Activated CD4-positive, CD25-positive, alpha-beta regulatory T cell treated with anti-CD3 and anti-CD28 coated beads, Interleukin-2, amount 50 U/mL, for 16 hours (primary cell): ENCODE measurements at regions not wholly inside any gene's neighbourhood (a gene's known extent, or its start where the extent isn't known, plus 50 kb on each side); places are given as distances from the start of the nearest gene placed in this dataset.
"Not testable (repeated sequence)": the region's sequence is repeated elsewhere in the genome, so short reads cannot be mapped to it uniquely, and the experiment has no call there.

Experiments used
- DNase-seq: peaks from one replicate; pipeline ENCODE4 v3.0.0-alpha.2; 2020; ENCODE audit warnings: low read depth, low spot score

DNA sequence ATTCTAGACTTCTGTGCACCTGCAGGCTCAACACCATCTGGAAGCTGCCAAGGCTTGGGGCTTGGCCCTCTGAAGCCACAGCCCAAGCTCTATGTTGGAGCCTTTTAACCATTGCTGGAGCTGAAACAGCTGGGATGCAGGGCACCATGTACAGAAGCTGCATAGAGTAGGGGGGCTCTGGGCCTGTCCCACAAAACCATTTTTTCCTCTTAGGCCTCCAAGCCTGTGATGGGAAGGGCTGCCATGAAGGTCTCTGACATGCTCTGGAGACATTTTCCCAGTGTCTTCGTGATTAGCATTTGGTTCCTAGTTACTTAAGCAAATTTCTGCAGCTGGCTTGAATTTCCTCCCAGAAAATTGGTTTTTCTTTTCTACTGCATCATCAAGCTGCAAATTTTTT is 999.3 kb upstream of the GRIA3 start:
- DNase-seq, result no peak

DNA sequence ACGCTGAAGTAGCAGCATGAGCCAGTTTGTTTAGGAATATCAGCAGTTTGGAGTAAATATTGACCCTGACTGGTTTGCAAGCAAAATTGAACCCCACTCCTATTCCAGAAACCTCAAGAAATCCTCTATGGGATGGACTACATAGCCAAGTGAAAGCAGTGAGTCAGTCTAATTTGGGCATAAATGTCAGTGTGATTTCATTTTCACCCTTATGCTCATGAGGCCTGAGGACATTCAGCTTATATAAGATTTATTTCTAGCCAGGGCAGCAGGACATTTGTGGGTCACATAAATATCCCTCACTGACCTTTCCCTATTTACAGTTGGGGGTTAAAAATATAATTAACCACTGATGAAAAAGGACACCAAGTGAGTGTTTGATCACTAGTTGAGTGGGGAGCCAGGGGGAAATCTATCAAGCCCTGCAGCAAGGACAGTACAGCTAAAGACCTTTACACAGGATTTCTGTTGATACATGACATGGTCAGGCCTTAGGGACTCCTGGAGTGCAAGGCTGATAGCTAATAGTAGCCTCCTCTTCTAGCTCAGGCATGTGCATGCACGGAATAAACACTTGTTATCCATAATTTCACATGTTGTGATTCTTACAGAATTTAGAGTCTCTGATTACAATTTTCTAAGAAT is 996.9 kb upstream of the GRIA3 start:
- DNase-seq, result no peak

DNA sequence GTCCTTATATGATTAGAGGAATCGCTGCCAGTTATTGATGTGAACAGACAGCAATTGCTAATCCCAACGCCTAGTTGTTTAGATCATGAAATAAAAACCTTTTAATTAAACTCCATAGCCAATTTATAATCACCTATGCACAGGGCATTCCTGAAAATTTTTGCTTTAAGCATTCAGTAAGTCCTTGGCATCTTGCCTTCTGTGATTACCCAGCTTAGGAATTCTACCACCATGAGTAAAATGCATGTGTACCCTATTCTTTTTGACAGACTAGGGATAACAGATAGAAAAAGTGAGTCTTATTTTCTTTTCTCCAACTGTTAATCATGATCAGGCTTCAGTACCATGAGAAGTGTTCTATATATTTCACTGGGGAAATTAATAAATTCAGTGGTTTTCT is 995.3 kb upstream of the GRIA3 start:
- DNase-seq, result no peak

DNA sequence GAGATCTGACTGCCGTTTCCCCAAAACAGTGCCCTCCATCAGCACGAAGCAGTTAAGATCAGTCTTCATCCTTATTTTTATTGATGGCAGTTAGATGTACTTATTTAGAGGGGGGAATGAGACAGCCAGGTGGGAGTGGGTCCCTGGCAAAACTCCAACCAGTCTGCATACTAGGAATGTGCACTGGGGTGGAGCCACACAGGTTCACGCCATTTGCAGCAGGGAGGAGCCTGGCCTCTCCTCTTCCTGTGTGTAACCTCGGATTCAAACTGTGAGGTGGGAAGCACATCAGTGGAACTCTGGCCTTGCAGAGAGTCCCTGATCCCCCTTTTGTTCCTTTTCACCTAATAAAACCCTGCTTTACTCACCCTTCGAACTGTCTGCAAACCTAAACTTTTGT is 987.7 kb upstream of the GRIA3 start:
- no peak for DNase-seq

DNA sequence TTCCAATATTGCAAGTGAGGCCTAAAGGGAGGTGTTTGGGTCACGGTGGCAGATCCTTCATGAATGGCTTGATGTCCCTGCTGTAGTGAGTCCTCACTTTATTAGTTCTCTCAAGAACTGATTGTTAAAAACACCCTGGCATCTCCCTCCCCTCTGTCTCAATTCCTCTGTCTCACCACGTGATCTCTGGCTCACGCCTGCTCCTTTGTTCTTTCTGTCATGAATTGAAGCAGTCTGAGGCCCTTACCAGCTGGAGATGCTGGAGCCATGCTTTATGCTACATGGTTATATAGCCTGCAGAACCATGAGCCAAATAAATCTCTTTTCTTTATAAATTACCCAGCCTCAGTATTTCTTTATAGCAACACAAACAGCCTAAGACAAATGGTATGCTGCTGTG is 980.7 kb upstream of the GRIA3 start:
- no peak for DNase-seq

DNA sequence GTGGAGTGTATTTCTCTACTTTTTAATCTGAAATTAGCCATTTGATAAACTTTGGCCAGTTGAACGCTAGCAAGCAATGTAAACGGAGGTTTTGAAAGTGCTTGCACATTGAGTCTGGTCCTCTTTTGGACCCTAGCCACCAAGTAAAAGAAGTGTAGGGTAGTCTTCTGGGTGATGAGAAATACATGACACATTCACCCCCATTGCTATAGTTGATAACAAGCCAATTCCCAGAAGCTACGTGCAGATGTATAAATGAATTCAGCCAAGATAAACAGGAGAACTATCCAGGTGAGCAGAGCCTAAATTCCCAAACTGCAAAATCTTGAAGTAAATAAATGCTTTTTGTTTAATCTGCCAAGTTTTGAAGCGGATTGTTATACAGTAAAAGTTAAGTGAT is 965.4 kb upstream of the GRIA3 start:
- no peak for DNase-seq

DNA sequence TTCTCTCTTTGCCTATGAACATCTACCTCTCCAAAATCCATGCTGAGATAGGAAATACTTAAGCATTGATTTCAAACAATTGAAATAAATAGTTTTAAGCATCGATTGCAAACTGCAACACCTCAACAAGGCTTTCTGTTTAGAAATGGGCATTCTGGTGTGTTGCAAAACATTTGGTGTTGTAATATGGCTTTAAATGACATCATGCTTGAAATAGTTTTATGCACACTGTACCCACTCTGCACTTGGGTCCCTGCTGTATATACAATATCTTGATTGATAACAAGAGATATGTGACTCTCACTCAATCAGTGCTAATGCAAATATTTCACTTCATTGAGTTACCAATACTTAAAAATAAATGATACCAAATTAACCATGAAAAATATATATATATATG is 964.9 kb upstream of the GRIA3 start:
- DNase-seq, result no peak

DNA sequence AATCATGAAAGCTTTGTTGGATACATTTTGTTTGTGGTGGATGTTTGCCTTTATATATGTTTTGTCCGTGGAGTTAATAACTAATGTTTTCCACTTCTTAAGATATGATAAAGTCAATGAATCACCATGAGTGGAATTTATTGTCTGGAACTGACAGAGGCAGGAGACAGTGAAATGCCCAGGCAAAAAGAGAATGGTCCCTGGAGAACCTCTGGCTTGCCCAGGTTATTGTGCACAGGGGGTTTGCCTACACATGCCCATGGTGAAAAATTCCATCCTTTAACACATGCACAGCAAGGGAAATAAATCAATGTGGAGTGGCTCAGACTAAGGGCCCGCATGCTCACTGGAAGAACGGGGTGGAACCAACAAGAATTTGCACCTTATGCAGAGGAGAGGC is 964.3 kb upstream of the GRIA3 start:
- no peak for DNase-seq

DNA sequence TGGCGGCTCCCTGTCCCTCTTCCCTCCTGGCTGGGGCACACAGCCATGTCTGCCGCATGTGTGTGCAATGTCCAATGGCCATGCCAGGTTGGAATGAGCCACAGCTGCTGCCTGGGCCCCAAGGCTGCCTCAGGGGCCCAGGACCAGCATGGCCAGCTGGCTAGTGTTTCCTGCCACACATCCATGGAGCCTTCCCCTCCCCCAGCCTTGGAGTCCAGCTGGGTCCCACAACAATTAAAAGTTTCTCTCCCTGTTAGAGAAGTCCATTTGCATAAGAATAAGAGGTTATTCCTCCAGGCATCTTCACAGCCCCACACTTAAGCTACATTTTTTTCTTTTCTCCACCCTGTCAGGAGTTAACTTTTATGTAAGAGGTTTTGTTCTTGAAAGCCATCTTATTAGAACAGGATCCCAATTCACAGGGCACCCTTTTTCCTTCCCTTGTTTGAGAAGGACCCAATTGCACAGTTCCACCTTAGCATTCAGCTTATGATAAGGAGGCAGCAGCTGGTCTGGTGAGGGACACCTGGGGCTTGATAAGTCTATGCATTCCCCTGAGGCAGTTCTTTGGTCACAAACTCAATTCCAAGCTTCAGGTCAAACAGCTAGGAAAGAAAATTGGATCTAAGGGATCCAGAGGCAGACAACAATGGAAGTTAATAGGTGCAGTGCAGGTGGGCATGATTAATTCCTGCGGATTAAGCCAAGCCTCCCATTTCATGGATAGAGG is 963.3 kb upstream of the GRIA3 start:
- no peak for DNase-seq

DNA sequence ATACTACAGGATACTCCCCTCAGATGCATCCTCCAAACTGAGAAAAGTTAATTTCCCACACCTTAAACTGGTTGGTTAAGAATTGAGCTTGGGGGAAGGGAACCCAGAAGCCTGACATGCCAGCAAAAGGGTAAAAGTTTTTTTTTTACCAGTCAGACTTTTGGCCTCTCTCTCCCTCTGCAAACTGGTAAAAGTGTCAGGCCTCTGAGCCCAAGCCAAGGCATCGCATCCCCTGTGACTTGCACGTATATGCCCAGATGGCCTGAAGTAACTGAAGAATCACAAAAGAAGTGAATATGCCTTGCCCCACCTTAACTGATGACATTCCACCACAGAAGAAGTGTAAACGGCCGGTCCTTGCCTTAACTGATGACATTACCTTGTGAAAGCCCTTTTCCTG is 962.3 kb upstream of the GRIA3 start:
- DNase-seq, result not testable (repeated sequence)

DNA sequence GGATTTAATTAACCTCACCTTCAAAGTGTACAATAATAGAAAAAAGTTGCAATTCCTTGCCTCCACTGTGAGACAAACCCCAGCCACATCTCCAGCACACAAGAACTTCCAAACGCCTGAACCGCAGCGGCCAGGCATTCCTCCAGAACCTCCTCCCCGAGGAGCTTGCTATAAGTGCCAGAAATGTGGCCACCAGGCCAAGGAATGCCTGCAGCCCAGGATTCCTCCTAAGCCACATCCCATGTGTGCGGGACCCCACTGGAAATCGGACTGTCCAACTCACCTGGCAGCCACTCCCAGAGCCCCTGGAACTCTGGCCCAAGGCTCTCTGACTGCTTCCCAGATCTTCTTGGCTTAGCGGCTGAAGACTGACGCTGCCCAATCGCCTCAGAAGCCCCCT is 959.9 kb upstream of the GRIA3 start:
- not testable (repeated sequence) for DNase-seq

DNA sequence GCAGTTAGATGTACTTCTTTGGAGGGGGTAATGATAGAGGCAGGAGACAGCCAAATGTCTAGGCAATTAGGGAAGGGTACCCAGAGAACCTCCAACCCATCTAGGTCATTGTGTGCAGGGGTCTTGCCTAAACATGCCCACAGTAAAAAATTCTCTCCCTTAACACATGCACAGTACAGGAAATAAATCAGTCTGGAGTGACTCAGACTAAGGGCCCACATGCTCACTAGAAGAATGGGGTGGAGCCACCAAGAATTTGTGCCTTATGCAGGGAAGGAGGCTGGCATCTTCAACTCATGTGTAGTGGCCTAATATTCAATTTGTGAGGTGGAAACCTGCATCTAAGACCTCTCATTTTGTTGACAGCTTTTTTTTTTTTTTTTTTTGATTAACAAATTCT is 945.3 kb upstream of the GRIA3 start:
- DNase-seq, result no peak

DNA sequence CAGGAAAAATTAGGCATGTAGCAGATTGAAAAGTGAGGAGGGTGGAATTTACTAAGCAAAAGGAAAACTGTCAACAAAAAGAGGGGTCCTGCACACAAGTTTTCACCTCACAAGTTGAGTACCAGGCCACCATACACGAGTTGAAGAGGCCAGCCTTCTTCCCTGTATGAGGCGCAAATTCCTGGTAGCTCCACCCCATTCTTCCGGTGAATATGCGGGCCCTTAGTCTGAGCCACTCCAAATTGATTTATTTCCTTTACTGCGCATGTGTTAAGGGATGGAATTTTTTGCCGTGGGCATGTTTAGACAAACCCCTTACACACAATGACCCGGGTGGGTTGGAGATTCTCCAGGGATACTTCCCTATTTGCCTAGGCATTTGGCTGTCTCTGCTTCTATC is 942.1 kb upstream of the GRIA3 start:
- DNase-seq, result no peak

DNA sequence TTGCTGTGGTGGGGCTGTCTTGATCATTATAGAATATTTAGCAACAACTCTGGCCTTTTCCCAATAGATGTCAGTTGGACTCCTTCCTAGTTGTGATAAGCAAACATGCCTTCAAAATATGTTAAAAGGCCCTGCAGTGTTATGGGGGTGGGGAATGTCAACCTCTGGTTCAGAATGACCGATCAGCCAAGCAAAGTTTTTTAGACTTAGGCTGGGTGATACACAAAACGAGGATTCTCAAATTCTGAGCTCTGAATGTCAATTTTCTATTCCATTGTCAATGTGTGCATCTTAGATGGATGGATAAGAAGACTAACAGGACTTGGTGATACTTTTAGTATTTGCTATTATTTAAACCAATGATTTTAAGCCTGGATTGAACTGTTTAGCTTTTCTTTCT is 940.0 kb upstream of the GRIA3 start:
- no peak for DNase-seq

DNA sequence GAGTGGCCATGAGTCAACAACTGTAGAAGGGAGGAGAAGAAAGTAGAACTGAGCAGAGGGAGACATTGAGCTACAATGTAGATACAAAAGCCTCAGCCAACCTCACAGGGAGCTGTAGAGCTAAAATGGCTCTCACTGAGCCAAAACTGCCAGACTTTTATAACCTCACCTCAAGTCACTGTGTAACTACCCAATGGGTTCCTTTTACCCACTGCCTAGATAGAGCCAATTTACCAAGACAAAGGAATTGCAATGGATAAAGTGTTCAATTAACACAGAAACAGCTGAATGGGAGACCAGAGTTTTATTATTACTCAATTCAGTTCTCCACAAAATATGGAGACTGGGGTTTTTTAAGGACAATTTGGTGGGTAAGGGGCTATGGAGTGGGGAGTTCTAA is 938.9 kb upstream of the GRIA3 start:
- no peak for DNase-seq

DNA sequence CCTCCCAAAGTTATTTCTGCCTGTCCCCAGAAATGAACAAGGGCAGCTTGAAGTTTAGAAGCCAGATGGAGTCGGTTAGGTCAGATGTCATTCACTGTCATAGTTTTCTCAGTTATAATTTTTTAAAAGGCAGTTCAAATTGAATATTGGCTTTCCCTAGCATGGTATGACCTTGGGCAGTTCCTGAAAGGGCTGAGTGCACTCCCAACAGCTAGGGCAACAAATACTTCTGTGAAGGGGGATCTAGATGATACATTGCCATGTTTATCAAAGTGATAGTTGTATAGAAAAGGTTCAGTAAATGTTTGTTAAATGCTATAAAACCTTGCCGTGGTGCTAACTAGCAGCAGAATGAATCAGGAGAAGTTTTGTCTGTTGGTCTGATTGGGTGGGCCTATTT is 938.1 kb upstream of the GRIA3 start:
- DNase-seq, result no peak

DNA sequence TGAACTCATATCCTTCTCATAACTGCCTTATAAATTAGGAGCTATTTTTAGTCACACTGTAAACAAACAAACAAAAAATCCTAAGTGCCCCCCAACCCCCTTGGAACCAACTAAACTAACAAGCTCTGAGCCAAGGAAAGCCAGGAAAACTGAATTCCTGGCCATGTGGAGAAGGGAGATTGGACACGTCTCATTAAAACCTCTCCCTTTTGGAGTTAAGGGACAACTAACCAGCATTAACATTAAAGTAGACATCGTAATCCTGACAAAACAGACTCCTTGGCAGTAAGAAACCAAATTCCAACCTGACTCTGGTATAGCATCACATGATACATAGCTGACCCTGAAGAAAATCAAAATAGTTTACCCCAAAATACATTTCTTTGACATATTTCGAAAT is 937.1 kb upstream of the GRIA3 start:
- no peak for DNase-seq

DNA sequence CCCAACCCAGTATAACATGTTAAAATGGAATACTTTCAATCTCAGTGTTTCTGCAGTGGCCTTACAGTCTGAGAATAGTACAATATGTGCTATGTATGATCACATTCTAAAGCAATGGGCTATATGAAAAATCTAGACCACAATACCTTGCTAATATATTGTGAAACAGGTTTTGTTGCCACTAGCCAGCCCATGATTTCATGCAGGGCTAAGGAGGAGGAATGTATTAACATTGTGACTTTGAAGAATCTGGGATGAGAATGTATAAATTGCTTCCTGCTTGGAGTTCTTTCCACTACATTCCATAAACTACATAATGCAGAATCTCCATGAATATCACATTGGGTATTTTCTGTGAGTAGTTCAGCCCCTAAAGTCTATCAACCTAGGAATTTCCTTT is 935.4 kb upstream of the GRIA3 start:
- DNase-seq, result no peak

DNA sequence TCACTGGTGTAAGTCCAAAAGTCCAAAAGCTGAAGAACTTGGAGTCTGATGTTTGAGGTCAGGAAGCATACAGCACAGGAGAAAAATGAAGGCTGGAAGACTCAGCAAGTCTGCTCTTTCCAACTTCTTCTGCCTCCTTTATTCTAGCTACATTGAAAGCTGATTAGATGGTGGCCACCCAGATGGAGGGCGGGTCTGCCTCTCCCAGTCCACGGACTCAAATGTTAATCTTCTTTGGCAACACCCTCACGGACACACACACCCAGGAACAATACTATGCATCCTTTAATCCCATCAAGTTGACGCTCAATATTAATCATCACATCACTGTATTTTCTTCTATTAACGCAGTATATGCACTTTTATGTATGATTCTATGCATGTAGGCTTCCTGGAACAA is 931.6 kb upstream of the GRIA3 start:
- DNase-seq, result no peak

DNA sequence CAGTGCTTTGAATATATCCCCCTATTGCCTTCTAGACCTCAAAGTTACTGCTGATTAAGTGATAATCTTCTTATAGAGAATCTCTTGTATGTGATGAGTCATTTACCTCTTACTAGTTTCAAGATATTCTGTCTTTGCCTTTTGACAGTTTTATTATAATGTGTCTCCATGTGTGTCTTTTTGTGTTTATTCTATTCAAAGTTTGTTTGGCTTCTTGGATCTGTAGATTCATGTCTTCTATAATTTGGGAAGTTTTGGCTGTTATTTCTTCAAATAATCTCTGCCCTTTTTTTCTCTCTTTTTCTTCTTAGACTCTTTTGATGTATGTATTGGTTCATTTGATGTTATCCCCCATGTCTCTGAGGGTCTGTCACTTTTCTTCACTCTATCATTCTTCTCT is 915.7 kb upstream of the GRIA3 start:
- DNase-seq, result no peak

DNA sequence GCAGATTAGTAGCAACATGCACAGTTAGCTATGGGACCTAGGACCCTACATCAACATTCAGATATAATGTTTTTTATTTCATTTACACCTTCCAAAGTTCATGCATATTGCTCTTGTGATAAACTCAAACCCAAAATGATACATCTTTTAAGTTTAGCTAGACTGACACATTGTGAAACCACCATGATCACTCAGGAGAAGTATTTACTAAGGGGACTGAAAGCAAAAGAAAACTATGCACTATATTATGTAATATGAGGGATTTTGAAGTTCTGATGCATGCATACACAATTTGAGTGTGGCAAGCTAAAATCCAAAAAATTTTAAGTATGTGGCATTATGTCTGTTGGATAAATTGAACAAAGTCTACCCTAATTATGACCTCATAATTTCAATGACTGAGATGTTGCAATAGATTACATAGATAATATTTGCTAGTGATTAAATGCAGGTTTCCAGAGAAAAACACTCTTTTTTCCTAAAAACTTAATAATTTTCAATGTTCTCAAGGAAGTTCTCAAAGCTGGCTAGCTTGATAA is 914.8 kb upstream of the GRIA3 start:
- no peak for DNase-seq

DNA sequence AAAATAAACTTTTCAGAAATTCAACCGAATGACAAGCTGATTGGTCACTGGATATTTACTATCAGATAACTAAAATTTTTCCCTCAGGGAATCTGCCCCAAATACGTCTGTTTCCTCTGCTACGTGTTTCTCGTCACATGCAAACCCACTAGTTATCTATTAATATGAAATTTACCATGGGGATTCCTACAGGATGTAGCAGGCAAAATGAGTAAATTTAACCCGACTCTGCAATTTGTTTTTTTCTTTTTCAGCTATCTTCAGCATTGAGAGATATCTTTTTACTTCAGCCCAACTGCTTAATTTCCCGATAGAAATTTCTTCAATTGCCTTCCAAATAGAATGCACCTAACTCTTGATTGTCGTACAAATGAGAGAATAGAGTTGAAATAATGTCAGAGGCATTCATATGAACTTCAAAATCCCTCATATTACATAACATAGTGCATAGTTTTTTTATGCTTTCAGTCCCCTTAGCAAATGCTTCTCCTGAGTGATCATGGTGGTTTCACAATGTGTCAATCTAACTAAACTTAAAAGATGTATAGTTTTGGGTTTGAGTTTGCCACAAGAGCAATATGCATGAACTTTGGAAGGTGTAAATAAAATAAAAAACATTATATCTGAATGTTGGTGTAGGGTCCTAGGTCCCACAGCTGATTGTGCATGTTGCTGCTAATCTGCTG is 913.1 kb upstream of the GRIA3 start:
- no peak for DNase-seq

DNA sequence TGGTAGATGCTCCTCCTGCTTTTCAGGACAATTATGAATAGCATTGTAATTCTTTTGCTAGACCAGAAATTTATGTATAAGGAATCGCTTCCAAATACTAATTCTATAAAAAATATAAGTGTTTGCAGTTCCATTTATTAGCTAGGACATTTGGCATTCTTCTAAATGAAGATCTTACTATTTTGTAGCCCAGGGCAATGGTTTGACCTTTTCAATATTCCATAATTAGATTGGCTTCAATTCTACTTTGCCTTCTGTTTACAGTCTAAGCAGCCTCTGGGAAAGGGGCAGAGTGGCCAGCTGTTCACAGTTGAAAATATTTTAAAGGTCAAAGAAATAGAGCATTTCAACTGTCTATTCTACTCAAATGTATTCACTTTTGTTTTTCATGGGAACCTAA is 912.1 kb upstream of the GRIA3 start:
- DNase-seq, result no peak
